ENCODE measurements at regions not wholly inside any gene's neighbourhood (a gene's known extent, or its start where the extent isn't known, plus 50 kb on each side); places are given as distances from the start of the nearest gene placed in this dataset.

DNA sequence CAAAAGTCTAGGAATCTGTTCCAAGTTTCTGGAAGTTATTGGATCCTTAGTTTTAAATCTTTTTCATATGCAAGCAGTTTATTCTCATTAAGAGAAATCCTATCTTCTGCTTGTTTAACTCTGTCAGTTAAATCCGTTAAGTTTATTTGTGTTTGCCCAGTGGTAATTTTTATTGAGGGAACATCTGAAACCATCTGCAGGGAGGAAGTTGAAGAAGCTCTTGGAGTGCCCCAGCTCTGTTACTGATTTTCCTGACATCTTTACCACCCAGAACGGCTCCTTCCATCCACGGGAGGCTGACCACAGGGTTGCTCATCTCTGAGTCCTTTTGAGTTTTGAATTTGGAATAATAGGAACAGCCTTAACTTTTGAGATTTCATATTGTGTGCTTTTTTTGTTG lies 99.9 kb upstream of the ZNF618 start:
- TF ChIP-seq, protein P1, sequence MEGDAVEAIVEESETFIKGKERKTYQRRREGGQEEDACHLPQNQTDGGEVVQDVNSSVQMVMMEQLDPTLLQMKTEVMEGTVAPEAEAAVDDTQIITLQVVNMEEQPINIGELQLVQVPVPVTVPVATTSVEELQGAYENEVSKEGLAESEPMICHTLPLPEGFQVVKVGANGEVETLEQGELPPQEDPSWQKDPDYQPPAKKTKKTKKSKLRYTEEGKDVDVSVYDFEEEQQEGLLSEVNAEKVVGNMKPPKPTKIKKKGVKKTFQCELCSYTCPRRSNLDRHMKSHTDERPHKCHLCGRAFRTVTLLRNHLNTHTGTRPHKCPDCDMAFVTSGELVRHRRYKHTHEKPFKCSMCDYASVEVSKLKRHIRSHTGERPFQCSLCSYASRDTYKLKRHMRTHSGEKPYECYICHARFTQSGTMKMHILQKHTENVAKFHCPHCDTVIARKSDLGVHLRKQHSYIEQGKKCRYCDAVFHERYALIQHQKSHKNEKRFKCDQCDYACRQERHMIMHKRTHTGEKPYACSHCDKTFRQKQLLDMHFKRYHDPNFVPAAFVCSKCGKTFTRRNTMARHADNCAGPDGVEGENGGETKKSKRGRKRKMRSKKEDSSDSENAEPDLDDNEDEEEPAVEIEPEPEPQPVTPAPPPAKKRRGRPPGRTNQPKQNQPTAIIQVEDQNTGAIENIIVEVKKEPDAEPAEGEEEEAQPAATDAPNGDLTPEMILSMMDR (conservative IDR thresholded peaks at IDR 0.05; ENCODE audit: low read depth, low read length) = no peak
- no peak for TF ChIP-seq POLR2A (IDR thresholded peaks at IDR 0.05; ENCODE audit: low read depth, low read length)

Data from IMR-90 (cell line).